ENCODE measurements at regions not wholly inside any gene's neighbourhood (a gene's known extent, or its start where the extent isn't known, plus 50 kb on each side); places are given as distances from the start of the nearest gene placed in this dataset.

DNA sequence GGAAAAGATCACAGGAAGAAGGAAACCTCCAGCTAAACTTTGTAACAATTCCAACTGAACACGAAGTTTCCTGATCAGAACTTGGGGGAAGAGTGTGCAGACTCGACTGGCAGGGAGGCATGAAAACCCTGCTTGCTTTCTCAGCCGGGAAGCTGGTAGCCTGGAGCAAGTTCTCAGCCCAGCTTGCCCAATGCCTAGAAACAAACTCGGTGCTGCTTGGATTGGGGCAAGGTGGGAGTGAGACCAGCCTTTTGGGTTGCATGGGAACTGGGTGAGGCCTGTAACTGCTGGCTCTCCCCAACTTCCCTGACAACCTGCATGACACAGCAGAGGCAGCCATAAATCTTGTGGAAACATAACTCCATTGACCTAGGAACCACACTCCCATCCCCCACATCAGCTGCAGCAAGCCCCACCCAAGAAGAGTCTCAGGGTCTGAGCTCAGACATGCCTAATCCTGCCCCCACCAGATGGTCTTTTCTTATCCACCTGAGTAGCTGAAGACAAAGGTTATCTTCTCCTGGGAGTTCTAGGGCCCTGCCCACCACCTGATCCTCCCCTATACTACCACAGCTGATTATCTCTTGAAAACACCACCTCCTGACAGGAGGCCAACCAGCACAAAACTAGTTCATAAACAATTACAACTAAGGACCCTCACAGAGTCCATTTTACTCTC is 1859.7 kb upstream of the CELF4 start:
- DNase-seq (ENCODE audit: low spot score): no peak

DNA sequence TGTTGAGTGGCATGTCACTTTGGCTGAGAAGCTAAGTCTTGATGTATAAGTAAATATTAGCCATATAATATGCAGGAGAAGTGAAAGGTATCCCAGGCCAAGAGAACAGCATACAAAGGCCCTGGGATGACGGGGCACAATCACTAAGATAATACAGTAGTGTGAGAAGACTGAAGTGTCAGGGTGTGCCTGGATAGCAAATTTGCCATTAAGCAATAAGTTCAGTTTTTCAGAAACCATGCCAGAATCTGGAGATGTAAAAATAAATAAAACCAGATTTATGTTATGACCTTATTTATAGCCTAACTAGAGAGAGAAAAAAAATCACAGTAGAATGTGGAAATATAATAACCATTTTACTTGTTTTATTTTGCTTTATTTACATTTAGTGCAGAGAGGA is 1858.7 kb upstream of the CELF4 start:
- no peak for DNase-seq (ENCODE audit: low spot score)
- H3K9me3 ChIP-seq (ENCODE audit: control insufficient read depth in 4 of 4, low read length in 3 of 4): peaks cover 0 to 1% (median 0%) of the 10 kb centered on the region in 4 donors
- TF ChIP-seq JUND (IDR thresholded peaks at IDR 0.05) (no peak), GABPA (IDR thresholded peaks at IDR 0.05 in 1 of 2, conservative IDR thresholded peaks at IDR 0.05 in 1 of 2) (no peak), EGR1 (IDR thresholded peaks at IDR 0.05; ENCODE audit: low read depth in 2 of 2) (no peak), FOXA2 (IDR thresholded peaks at IDR 0.05) (no peak)
- TF ChIP-seq, protein P1, sequence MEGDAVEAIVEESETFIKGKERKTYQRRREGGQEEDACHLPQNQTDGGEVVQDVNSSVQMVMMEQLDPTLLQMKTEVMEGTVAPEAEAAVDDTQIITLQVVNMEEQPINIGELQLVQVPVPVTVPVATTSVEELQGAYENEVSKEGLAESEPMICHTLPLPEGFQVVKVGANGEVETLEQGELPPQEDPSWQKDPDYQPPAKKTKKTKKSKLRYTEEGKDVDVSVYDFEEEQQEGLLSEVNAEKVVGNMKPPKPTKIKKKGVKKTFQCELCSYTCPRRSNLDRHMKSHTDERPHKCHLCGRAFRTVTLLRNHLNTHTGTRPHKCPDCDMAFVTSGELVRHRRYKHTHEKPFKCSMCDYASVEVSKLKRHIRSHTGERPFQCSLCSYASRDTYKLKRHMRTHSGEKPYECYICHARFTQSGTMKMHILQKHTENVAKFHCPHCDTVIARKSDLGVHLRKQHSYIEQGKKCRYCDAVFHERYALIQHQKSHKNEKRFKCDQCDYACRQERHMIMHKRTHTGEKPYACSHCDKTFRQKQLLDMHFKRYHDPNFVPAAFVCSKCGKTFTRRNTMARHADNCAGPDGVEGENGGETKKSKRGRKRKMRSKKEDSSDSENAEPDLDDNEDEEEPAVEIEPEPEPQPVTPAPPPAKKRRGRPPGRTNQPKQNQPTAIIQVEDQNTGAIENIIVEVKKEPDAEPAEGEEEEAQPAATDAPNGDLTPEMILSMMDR (IDR thresholded peaks at IDR 0.05; ENCODE audit: low read depth, low read length, missing input control): no peak
- TF ChIP-seq, protein P2, sequence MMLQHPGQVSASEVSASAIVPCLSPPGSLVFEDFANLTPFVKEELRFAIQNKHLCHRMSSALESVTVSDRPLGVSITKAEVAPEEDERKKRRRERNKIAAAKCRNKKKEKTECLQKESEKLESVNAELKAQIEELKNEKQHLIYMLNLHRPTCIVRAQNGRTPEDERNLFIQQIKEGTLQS (IDR thresholded peaks at IDR 0.05): no peak
- H3K9ac ChIP-seq (ENCODE audit: low read depth in 1 of 2, low read length in 2 of 2): no peak overlapping the region
- no peaks in the 10 kb centered on the region for H3K27me3 ChIP-seq (ENCODE audit: control insufficient read depth in 4 of 4, insufficient read depth in 4 of 4, low read length in 3 of 4)
- 79% methylated on average over 1 of the region's 1 CpG for WGBS
- H3K4me1 ChIP-seq (ENCODE audit: control insufficient read depth in 4 of 4, insufficient read depth in 4 of 4, low read length in 3 of 4): no peaks in the 10 kb centered on the region
- H3K27ac ChIP-seq (ENCODE audit: low read depth in 1 of 2, low read length in 2 of 2): no peak overlapping the region
- no peaks in the 10 kb centered on the region for H3K36me3 ChIP-seq (ENCODE audit: control insufficient read depth in 4 of 4, insufficient read depth in 3 of 4, low read depth in 1 of 4, low read length in 3 of 4)
- no peak overlapping the region for H3K4me3 ChIP-seq (ENCODE audit: low read depth in 1 of 3, low read length in 3 of 3)

More for the DNA sequence above, 1859.7 kb upstream of the CELF4 start:
- H3K27me3 ChIP-seq (ENCODE audit: control insufficient read depth in 4 of 4, insufficient read depth in 4 of 4, low read length in 3 of 4): no peaks in the 10 kb centered on the region
- H3K9me3 ChIP-seq (ENCODE audit: control insufficient read depth in 4 of 4, low read length in 3 of 4): peaks cover 0 to 1% (median 0%) of the 10 kb centered on the region in 4 donors
- 85% methylated on average over 4 of the region's 4 CpGs for WGBS
- no peak overlapping the region for H3K27ac ChIP-seq (ENCODE audit: low read depth in 1 of 2, low read length in 2 of 2)
- H3K36me3 ChIP-seq (ENCODE audit: control insufficient read depth in 4 of 4, insufficient read depth in 3 of 4, low read depth in 1 of 4, low read length in 3 of 4): no peaks in the 10 kb centered on the region
- H3K4me3 ChIP-seq (ENCODE audit: low read depth in 1 of 3, low read length in 3 of 3): no peak overlapping the region
- no peak for TF ChIP-seq HNF4A (conservative IDR thresholded peaks at IDR 0.05)
- no peak for TF ChIP-seq HNF4G (IDR thresholded peaks at IDR 0.05)
- TF ChIP-seq, protein P2 (IDR thresholded peaks at IDR 0.05): no peak
- no peak for TF ChIP-seq JUND (IDR thresholded peaks at IDR 0.05)
- no peak for TF ChIP-seq FOXA2 (IDR thresholded peaks at IDR 0.05)
- TF ChIP-seq ZBTB33 (IDR thresholded peaks at IDR 0.05): no peak
- TF ChIP-seq YY1 (IDR thresholded peaks at IDR 0.05): no peak
- TF ChIP-seq EGR1 (IDR thresholded peaks at IDR 0.05; ENCODE audit: low read depth in 2 of 2): no peak
- TF ChIP-seq RXRA (IDR thresholded peaks at IDR 0.05): no peak
- TF ChIP-seq MAX (IDR thresholded peaks at IDR 0.05): no peak
- no peak overlapping the region for H3K9ac ChIP-seq (ENCODE audit: low read depth in 1 of 2, low read length in 2 of 2)
- H3K4me1 ChIP-seq (ENCODE audit: control insufficient read depth in 4 of 4, insufficient read depth in 4 of 4, low read length in 3 of 4): no peaks in the 10 kb centered on the region

DNA sequence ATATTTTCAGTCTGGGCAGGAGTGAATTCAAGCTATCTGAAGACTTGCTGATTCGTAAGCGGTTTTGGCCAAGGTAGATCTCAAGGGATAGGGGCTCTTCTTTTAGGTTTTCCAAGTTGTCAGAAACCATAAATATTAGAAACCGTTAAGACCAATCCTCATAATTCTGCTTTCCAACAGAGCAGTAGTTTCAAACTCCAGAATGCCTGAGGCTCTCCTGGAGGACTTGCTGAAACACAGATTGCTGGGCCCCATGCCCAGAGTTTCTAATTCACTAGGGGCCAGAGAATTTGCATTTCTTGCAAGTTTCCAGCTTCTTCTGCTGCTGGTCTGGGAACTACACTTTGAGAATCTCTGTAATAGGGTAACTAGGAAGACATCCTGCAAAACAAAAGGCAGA is 1855.7 kb upstream of the CELF4 start:
- 88% methylated on average over 3 of the region's 3 CpGs for WGBS

More for the DNA sequence above, 1855.7 kb upstream of the CELF4 start:
- no peaks in the 10 kb centered on the region for H3K4me1 ChIP-seq (ENCODE audit: control insufficient read depth in 4 of 4, insufficient read depth in 4 of 4, low read length in 3 of 4)
- H3K27ac ChIP-seq (ENCODE audit: low read depth in 1 of 2, low read length in 2 of 2): no peak overlapping the region
- H3K9me3 ChIP-seq (ENCODE audit: control insufficient read depth in 4 of 4, low read length in 3 of 4): no peaks in the 10 kb centered on the region
- H3K4me3 ChIP-seq (ENCODE audit: low read depth in 1 of 3, low read length in 3 of 3): no peak overlapping the region
- no peaks in the 10 kb centered on the region for H3K36me3 ChIP-seq (ENCODE audit: control insufficient read depth in 4 of 4, insufficient read depth in 3 of 4, low read depth in 1 of 4, low read length in 3 of 4)
- no peak for DNase-seq (ENCODE audit: low spot score)
- H3K27me3 ChIP-seq (ENCODE audit: control insufficient read depth in 4 of 4, insufficient read depth in 4 of 4, low read length in 3 of 4): no peaks in the 10 kb centered on the region
- no peak overlapping the region for H3K9ac ChIP-seq (ENCODE audit: low read depth in 1 of 2, low read length in 2 of 2)
- TF ChIP-seq TAF1 (conservative IDR thresholded peaks at IDR 0.05) (no peak), JUND (IDR thresholded peaks at IDR 0.05) (no peak), GABPA (IDR thresholded peaks at IDR 0.05 in 1 of 2, conservative IDR thresholded peaks at IDR 0.05 in 1 of 2) (no peak), ZBTB33 (IDR thresholded peaks at IDR 0.05) (no peak), SP1 (IDR thresholded peaks at IDR 0.05) (no peak), MAX (IDR thresholded peaks at IDR 0.05) (no peak), HNF4A (conservative IDR thresholded peaks at IDR 0.05) (no peak), HNF4G (IDR thresholded peaks at IDR 0.05) (no peak), FOXA2 (IDR thresholded peaks at IDR 0.05) (no peak), YY1 (IDR thresholded peaks at IDR 0.05) (no peak), RAD21 (IDR thresholded peaks at IDR 0.05) (no peak)
- TF ChIP-seq, protein P1 (IDR thresholded peaks at IDR 0.05; ENCODE audit: low read depth, low read length, missing input control): no peak

Data from liver (tissue), 8 donors.